Right lobe of liver (tissue), 6 donors: ENCODE measurements at regions not wholly inside any gene's neighbourhood (a gene's known extent, or its start where the extent isn't known, plus 50 kb on each side); places are given as distances from the start of the nearest gene placed in this dataset.
A peak's percentile ranks its signal among the peaks of the same experiment; 100 is the strongest.

Experiments
- ATAC-seq, 4 donors: fragments of 200-7000 bp; cut with Tn5 transposase; one replicate each; pipeline ENCODE4 v1.9.1; 2020; ENCODE audit warnings: mild to moderate bottlenecking in 4 of 4, moderate library complexity in 4 of 4
- DNase-seq, 3 donors: peaks; one replicate each; pipeline ENCODE4 v3.0.0-alpha.2; 2020
- H3K27ac ChIP-seq, 3 donors: fragments of 200-600 bp; one replicate each; pipeline ENCODE4 v1.8.0; 2022
- H3K27me3 ChIP-seq, 2 donors: fragments of 200-600 bp; one replicate each; pipeline ENCODE4 v1.8.0; 2022
- H3K36me3 ChIP-seq, 4 donors: fragments of 200-600 bp; sonication (generic) in 1 of 4; one replicate each; pipeline versions ENCODE4 v1.5.1 to v1.8.0; 2017 to 2022; ENCODE audit warnings: control low read depth in 1 of 4
- H3K4me1 ChIP-seq, 4 donors: fragments of 200-600 bp; sonication (generic) in 1 of 4; one replicate each; pipeline versions ENCODE4 v1.5.1 to v1.8.0; 2017 to 2022; ENCODE audit warnings: control low read depth in 1 of 4
- H3K4me3 ChIP-seq, 3 donors: fragments of 200-600 bp; one replicate each; pipeline ENCODE4 v1.8.0; 2022
- H3K9me3 ChIP-seq, 4 donors: fragments of 200-600 bp; sonication (generic) in 1 of 4; one replicate each; pipeline versions ENCODE4 v1.5.1 to v1.8.0; 2017 to 2022; ENCODE audit warnings: control low read depth in 1 of 4
- POLR2A ChIP-seq: fragments of 450-650 bp; IDR thresholded peaks from one replicate; pipeline ENCODE4 v1.6.1; 2017; ENCODE audit warnings: antibody characterized with exemption, mild to moderate bottlenecking
- WGBS: methylation state at CpG from one replicate; pipeline ENCODE4 v1.1.6; 2018; ENCODE audit warnings: low coverage, low lambda C conversion rate; ENCODE audit not compliant: insufficient coverage; ENCODE audit errors: missing lambda C conversion rate; 5-methylcytosine and 5-hydroxymethylcytosine counted together
- intact Hi-C, 2 donors: fragments of 100-400 bp; cut with DNase I; formaldehyde crosslinking; loops; one replicate each; pipeline versions ENCODE4 v1.11.2 to v1.14.1; 2022
- TF ChIP-seq, protein P1 (sequence below), 4 donors: fragments of 200-600 bp in 3 of 4; fragments of 450-650 bp in 1 of 4; IDR thresholded peaks; one replicate each; pipeline versions ENCODE4 v1.5.1 to v1.8.0; 2016 to 2022; ENCODE audit warnings: antibody characterized with exemption in 4 of 4, mild to moderate bottlenecking in 2 of 4
- donor health status: DM: no; HTN: yes; CAD: no.
- donor health status: DM: no; HTN: no; CAD: no.
- donor health status: DM: no; HTN: no; CAD: no.
- donor health status: DM: no; HTN: yes; CAD: no.
- donor health status: DM: no; HTN: yes; CAD: no.

- Histone ChIP-seq H3K9me3 (no peaks in the 10 kb centered on the region), H3K36me3 (no peaks in the 10 kb centered on the region), H3K27ac (no peak overlapping the region), H3K4me3 (no peak overlapping the region), H3K27me3 (no peaks in the 10 kb centered on the region), H3K4me1 (no peaks in the 10 kb centered on the region)
- no peak for TF ChIP-seq POLR2A
- TF ChIP-seq, protein P1, sequence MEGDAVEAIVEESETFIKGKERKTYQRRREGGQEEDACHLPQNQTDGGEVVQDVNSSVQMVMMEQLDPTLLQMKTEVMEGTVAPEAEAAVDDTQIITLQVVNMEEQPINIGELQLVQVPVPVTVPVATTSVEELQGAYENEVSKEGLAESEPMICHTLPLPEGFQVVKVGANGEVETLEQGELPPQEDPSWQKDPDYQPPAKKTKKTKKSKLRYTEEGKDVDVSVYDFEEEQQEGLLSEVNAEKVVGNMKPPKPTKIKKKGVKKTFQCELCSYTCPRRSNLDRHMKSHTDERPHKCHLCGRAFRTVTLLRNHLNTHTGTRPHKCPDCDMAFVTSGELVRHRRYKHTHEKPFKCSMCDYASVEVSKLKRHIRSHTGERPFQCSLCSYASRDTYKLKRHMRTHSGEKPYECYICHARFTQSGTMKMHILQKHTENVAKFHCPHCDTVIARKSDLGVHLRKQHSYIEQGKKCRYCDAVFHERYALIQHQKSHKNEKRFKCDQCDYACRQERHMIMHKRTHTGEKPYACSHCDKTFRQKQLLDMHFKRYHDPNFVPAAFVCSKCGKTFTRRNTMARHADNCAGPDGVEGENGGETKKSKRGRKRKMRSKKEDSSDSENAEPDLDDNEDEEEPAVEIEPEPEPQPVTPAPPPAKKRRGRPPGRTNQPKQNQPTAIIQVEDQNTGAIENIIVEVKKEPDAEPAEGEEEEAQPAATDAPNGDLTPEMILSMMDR (IDR thresholded peaks at IDR 0.05) = no peak
- DNase-seq (no peak), ATAC-seq (no peak)
- no CpG with 5 or more reads among the region's 9 CpGs for WGBS
- intact Hi-C loops = no loop called here
Measured at GRCh38 chr9:92171822-92172221, 56.6 kb upstream of the SPTLC1 start.

- DNase-seq (no peak), ATAC-seq (peak in 1 of 4 donors; percentile 11)
- Histone ChIP-seq H3K4me3 (no peak overlapping the region), H3K27me3 (no peaks in the 10 kb centered on the region), H3K36me3 (no peaks in the 10 kb centered on the region), H3K9me3 (no peaks in the 10 kb centered on the region), H3K27ac (no peak overlapping the region), H3K4me1 (no peaks in the 10 kb centered on the region)
- TF ChIP-seq, protein P1 (IDR thresholded peaks at IDR 0.05) = no peak
- TF ChIP-seq POLR2A = no peak
- WGBS = no CpG with 5 or more reads among the region's 3 CpGs
- intact Hi-C loops = no loop called here
Measured at GRCh38 chr9:92171281-92171680, 56.1 kb upstream of the SPTLC1 start.

DNA sequence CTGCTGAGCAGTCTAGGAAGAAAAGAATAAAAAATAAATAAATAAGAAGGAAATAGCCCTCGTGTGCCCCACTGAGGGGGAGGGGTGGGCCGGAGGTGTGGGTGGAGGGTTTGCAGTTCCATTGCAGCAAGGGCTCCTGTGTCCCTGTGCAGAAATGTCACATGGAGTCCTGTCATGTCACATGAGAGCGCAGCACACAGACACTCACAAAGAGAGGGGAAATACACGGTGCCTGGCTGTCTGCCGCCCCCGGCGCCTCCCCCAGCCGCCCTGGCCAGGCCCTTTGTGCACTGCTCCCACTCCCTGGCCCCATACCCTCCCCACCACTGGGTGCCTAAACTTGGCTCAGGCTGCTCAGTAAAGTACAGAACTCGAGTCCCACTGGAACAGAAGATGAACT is 55.6 kb upstream of the SPTLC1 start:
- no peak overlapping the region for H3K27ac ChIP-seq
- no peaks in the 10 kb centered on the region for H3K9me3 ChIP-seq
- H3K4me1 ChIP-seq = no peaks in the 10 kb centered on the region
- ATAC-seq = peak; percentile 62 to 93 (median 73)
- no peaks in the 10 kb centered on the region for H3K36me3 ChIP-seq
- H3K27me3 ChIP-seq = no peaks in the 10 kb centered on the region
- no peak overlapping the region for H3K4me3 ChIP-seq
- intact Hi-C loops = no loop called here
- TF ChIP-seq, protein P1 (IDR thresholded peaks at IDR 0.05) = no peak
- no peak for TF ChIP-seq POLR2A
- 27% methylated on average over 8 of the region's 9 CpGs for WGBS
- DNase-seq = peak in 1 of 3 donors; percentile 40

DNA sequence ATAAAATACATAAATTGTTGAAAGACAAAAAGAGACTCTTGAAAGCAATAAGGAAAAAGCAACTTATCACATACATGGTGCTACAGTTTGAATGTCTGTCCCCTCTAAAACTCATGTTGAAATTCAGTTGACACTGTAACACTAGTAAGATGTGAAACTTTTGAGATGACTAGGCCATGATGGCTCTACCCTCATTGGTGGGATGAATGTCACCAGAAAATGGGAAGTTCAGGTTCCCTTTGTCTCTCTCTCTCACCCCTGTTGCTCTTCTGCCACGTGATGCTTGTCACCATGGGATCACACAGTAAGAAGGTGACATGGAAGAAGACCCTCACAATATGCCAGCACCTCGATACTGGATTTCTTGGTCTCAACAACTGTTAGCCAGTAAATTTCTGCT is 50.3 kb upstream of the SPTLC1 start:
- ATAC-seq (peak in 2 of 4 donors; percentile 16 to 28), DNase-seq (no peak)
- no peak for TF ChIP-seq POLR2A
- TF ChIP-seq, protein P1 (IDR thresholded peaks at IDR 0.05) = no peak
- Histone ChIP-seq H3K9me3 (no peaks in the 10 kb centered on the region), H3K4me3 (no peak overlapping the region), H3K27ac (no peak overlapping the region), H3K36me3 (no peaks in the 10 kb centered on the region), H3K4me1 (no peaks in the 10 kb centered on the region), H3K27me3 (no peaks in the 10 kb centered on the region)
- intact Hi-C loops = no loop called here
- WGBS = 58% methylated on average over 2 of the region's 2 CpGs
